ENCODE measurements at regions not wholly inside any gene's neighbourhood (a gene's known extent, or its start where the extent isn't known, plus 50 kb on each side); places are given as distances from the start of the nearest gene placed in this dataset.
"Not testable (repeated sequence)": the region's sequence is repeated elsewhere in the genome, so short reads cannot be mapped to it uniquely, and the experiment has no call there.

DNA sequence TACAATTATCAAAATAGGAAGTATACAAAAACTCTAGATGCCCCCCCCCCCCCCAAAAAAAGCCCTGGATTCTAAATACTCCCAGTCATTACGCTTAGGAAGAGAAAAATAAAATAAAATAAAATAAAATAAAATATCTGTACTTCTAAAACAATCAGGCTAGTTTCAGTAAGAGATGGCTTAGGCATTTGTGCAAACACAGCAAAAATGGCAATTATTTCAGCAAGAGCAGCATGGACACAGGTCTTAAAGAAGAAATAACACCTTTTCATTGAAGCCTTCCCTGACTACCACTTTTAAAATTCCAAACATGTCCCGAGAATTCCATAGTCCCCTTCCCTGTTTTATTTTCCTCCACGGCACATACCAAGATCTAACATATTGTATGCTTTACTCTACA lies 218.6 kb upstream of the POU5F2 start:
- Histone ChIP-seq H3K27me3 (no peaks in the 10 kb centered on the region), H3K27ac (no peak overlapping the region), H3K36me3 (no peaks in the 10 kb centered on the region), H3K4me3 (no peak overlapping the region), H3K9me3 (no peaks in the 10 kb centered on the region), H3K9ac (ENCODE audit: low read depth in 2 of 2, low read length in 2 of 2) (no peak overlapping the region), H3K4me1 (no peaks in the 10 kb centered on the region)
- no peak for DNase-seq
- intact Hi-C loops (cut with DNase I): no loop called here
- TF ChIP-seq, protein P1, sequence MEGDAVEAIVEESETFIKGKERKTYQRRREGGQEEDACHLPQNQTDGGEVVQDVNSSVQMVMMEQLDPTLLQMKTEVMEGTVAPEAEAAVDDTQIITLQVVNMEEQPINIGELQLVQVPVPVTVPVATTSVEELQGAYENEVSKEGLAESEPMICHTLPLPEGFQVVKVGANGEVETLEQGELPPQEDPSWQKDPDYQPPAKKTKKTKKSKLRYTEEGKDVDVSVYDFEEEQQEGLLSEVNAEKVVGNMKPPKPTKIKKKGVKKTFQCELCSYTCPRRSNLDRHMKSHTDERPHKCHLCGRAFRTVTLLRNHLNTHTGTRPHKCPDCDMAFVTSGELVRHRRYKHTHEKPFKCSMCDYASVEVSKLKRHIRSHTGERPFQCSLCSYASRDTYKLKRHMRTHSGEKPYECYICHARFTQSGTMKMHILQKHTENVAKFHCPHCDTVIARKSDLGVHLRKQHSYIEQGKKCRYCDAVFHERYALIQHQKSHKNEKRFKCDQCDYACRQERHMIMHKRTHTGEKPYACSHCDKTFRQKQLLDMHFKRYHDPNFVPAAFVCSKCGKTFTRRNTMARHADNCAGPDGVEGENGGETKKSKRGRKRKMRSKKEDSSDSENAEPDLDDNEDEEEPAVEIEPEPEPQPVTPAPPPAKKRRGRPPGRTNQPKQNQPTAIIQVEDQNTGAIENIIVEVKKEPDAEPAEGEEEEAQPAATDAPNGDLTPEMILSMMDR (IDR thresholded peaks at IDR 0.05): no peak

- H3K27ac ChIP-seq: no peak overlapping the region
- TF ChIP-seq, protein P1 (IDR thresholded peaks at IDR 0.05): no peak
- no peak for DNase-seq
- H3K9me3 ChIP-seq: no peaks in the 10 kb centered on the region
- no peaks in the 10 kb centered on the region for H3K4me1 ChIP-seq
- H3K27me3 ChIP-seq: no peaks in the 10 kb centered on the region
- H3K4me3 ChIP-seq: no peak overlapping the region
- intact Hi-C loops (cut with DNase I): no loop called here
- no peaks in the 10 kb centered on the region for H3K36me3 ChIP-seq
- no peak overlapping the region for H3K9ac ChIP-seq (ENCODE audit: low read depth in 2 of 2, low read length in 2 of 2)
Measured at GRCh38 chr5:93956006-93956405, 214.6 kb upstream of the POU5F2 start.

GRCh38 chr5:93954421-93955069 lies 213.1 kb upstream of the POU5F2 start:
- Histone ChIP-seq H3K27ac (no peak overlapping the region), H3K9me3 (no peaks in the 10 kb centered on the region), H3K4me3 (no peak overlapping the region), H3K36me3 (no peaks in the 10 kb centered on the region), H3K9ac (ENCODE audit: low read depth in 2 of 2, low read length in 2 of 2) (no peak overlapping the region), H3K4me1 (no peaks in the 10 kb centered on the region), H3K27me3 (no peaks in the 10 kb centered on the region)
- no peak for DNase-seq
- intact Hi-C loops (cut with DNase I): no loop called here
- TF ChIP-seq, protein P1 (IDR thresholded peaks at IDR 0.05): no peak

GRCh38 chr5:93953442-93953841 lies 212.0 kb upstream of the POU5F2 start:
- intact Hi-C loops (cut with DNase I): no loop called here
- H3K27ac ChIP-seq: no peak overlapping the region

GRCh38 chr5:93941897-93942296 lies 200.5 kb upstream of the POU5F2 start:
- TF ChIP-seq, protein P1 (IDR thresholded peaks at IDR 0.05): no peak
- H3K9ac ChIP-seq (ENCODE audit: low read depth in 2 of 2, low read length in 2 of 2): no peak overlapping the region
- no peaks in the 10 kb centered on the region for H3K36me3 ChIP-seq
- H3K4me3 ChIP-seq: no peak overlapping the region
- no peak overlapping the region for H3K27ac ChIP-seq
- intact Hi-C loops (cut with DNase I): no loop called here
- H3K9me3 ChIP-seq: no peaks in the 10 kb centered on the region
- no peaks in the 10 kb centered on the region for H3K4me1 ChIP-seq
- no peaks in the 10 kb centered on the region for H3K27me3 ChIP-seq
- DNase-seq: no peak

More at GRCh38 chr5:93953442-93953841, 212.0 kb upstream of the POU5F2 start:
- Histone ChIP-seq H3K27me3 (no peaks in the 10 kb centered on the region), H3K4me1 (no peaks in the 10 kb centered on the region), H3K4me3 (no peak overlapping the region), H3K9me3 (no peaks in the 10 kb centered on the region), H3K36me3 (no peaks in the 10 kb centered on the region), H3K9ac (ENCODE audit: low read depth in 2 of 2, low read length in 2 of 2) (no peak overlapping the region)
- TF ChIP-seq, protein P1 (IDR thresholded peaks at IDR 0.05): no peak
- DNase-seq: no peak

GRCh38 chr5:93933269-93933668 lies 191.9 kb upstream of the POU5F2 start:
- H3K4me3 ChIP-seq; H3K36me3 ChIP-seq; H3K27me3 ChIP-seq; H3K27ac ChIP-seq; H3K4me1 ChIP-seq; H3K9ac ChIP-seq (ENCODE audit: low read depth in 2 of 2, low read length in 2 of 2); H3K9me3 ChIP-seq; DNase-seq; intact Hi-C loops (cut with DNase I): not testable (repeated sequence)

Measured in colonic mucosa (tissue), 4 donors.